ENCODE measurements at regions not wholly inside any gene's neighbourhood (a gene's known extent, or its start where the extent isn't known, plus 50 kb on each side); places are given as distances from the start of the nearest gene placed in this dataset.

- TF ChIP-seq EP300 (IDR thresholded peaks at IDR 0.05; ENCODE audit: borderline replicate concordance in 1 of 2, control insufficient read depth in 1 of 2, low read depth in 2 of 2, low read length in 2 of 2): 0 out of 4 replicates have a peak, but pooled peaks of 1 of the 2 experiments have one; percentile 10
- 0 out of 2 replicates have a peak, but pooled peaks have one; percentile 11 for TF ChIP-seq BCL11A (IDR thresholded peaks at IDR 0.05; ENCODE audit: low read depth, low read length)
- TF ChIP-seq USF1 (IDR thresholded peaks at IDR 0.05; ENCODE audit: borderline replicate concordance, extremely low read length, insufficient read depth, low read depth, low read length): peak; percentile 13
- no peak for TF ChIP-seq IRF4 (IDR thresholded peaks at IDR 0.05; ENCODE audit: low read depth, low read length)
- TF ChIP-seq EED (IDR thresholded peaks at IDR 0.05; ENCODE audit: low read depth): 0 out of 2 replicates have a peak, but pooled peaks have one; percentile 38
- no peak for TF ChIP-seq BCL3 (IDR thresholded peaks at IDR 0.05; ENCODE audit: borderline replicate concordance, insufficient read depth, low read depth, low read length, poor library complexity, severe bottlenecking)
- no peak for TF ChIP-seq PRDM15 (CRISPR knock-in tag; IDR thresholded peaks at IDR 0.05)
- TF ChIP-seq ZZZ3 (IDR thresholded peaks at IDR 0.05; ENCODE audit: control insufficient read depth, insufficient read length, low read depth): no peak
- peak; percentile 35; the same call in 1 of the 2 replicates for TF ChIP-seq TCF12 (IDR thresholded peaks at IDR 0.05; ENCODE audit: low read depth, low read length)
- peak; percentile 42; the same call in 1 of the 2 replicates for TF ChIP-seq CREB1 (IDR thresholded peaks at IDR 0.05; ENCODE audit: low read depth)
- no peak for TF ChIP-seq NFYB (IDR thresholded peaks at IDR 0.05; ENCODE audit: insufficient read depth, low read depth, low read length)
- TF ChIP-seq RAD21 (IDR thresholded peaks at IDR 0.05; ENCODE audit: insufficient read depth, low read depth, low read length): 0 out of 2 replicates have a peak, but pooled peaks have one; percentile 16
- no peak for TF ChIP-seq SRF (IDR thresholded peaks at IDR 0.05; ENCODE audit: low read depth in 2 of 2, low read length in 2 of 2)
Observed at GRCh38 chr5:159773062-159773924, 143.0 kb upstream of the ADRA1B start (continued).

Data from GM12878 (cell line).